ENCODE measurements at regions not wholly inside any gene's neighbourhood (a gene's known extent, or its start where the extent isn't known, plus 50 kb on each side); places are given as distances from the start of the nearest gene placed in this dataset.
"Not testable (repeated sequence)": the region's sequence is repeated elsewhere in the genome, so short reads cannot be mapped to it uniquely, and the experiment has no call there.

DNA sequence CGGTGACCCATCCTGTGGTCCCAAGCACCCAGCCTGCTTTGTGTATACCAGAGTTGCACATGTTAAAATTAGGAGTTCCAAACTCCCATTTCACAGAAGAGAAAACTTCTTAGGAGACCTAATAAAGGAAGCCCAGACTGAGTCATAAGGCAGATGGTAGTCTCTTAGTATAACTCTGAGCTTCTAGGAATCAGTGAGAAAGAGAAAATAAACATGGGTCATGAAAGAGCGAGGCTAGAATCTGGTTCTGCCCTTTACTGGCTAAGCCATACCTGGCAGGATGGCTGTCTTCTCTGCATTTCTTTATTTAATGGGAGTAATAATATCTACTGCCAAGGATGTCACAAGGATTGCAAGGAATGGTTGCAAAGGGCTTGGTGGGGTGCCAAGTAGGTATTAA, 101.2 kb upstream of the TRIB2 start:
- no peak for DNase-seq (ENCODE audit: low read depth, low spot score)
- no peak overlapping the region for H3K4me3 ChIP-seq (ENCODE audit: low read length)

DNA sequence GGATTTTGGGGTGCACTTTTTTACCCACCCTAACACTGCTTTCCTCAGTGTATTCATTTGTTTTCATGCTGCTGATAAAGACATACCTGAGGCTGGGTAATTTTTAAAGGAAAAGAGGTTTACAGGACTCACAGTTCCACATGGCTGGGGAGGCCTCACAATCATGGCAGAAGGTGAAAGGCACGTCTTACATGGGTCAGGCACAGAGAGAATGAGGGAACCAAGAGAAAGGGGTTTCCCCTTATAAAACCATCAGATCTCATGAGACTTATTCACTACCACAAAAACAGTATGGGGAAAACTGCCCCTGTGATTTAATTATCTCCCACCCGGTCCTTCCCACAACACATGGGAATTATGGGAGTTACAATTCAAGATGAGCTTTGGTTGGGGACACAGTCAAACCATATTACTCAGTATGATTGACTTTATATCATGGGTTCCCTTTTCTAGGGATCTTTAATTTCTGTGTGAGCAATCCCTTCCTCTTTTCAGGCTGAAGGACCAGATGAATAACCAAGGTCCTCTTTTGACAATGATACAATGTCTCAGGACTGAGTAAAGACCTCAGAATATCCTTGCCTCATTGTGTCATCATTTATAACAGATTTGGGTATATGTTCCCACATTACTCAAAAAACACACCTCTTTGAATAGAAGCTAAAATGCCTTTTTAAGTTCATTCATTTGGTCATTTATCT, 100.1 kb upstream of the TRIB2 start:
- DNase-seq (ENCODE audit: low read depth, low spot score), result no peak
- no peak overlapping the region for H3K4me3 ChIP-seq (ENCODE audit: low read length)

- no peak overlapping the region for H3K4me3 ChIP-seq (ENCODE audit: low read length)
- no peak for DNase-seq (ENCODE audit: low read depth, low spot score)
Observed at GRCh38 chr2:12617366-12617765, 99.4 kb upstream of the TRIB2 start.

DNA sequence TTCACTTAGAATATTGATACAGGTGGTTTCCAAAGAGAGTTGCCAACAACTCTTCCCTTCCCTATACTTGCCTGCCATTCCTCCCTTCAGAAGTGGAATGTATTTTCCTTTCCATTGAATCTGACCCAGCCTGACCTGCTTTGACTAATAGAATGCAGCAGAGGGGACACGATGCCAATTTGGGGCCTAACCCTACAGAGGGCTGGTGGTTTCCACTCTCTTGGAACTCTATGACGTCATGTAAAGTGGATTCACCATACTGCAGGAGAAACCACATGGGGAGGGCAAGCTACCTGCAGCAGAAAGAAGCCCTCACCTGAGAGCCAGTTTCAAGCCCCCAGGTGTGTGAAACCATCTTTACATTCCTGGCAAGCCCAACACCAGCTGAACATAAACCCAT, 98.9 kb upstream of the TRIB2 start:
- DNase-seq (ENCODE audit: low read depth, low spot score), result no peak

DNA sequence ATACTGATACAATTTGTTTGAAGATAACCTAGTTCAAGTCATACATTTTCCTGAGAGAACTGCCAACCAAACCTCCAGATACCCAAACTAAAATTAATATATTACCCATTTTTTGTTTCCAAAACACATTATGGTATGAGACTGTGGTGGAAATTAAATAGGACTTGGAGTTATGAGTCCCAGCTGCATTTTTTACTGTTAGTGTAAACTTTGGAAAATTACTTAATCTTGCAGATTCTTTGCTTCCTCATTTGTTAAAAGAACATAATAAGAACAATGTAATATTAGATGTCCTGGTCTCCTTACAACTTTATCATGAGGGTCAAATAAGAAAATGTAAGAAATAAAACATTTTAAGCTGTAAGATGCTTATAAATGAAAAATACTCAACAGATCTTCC, 98.2 kb upstream of the TRIB2 start:
- no peak overlapping the region for H3K4me3 ChIP-seq (ENCODE audit: low read length)
- no peak for DNase-seq (ENCODE audit: low read depth, low spot score)

More for the DNA sequence above, 98.9 kb upstream of the TRIB2 start:
- no peak overlapping the region for H3K4me3 ChIP-seq (ENCODE audit: low read length)

DNA sequence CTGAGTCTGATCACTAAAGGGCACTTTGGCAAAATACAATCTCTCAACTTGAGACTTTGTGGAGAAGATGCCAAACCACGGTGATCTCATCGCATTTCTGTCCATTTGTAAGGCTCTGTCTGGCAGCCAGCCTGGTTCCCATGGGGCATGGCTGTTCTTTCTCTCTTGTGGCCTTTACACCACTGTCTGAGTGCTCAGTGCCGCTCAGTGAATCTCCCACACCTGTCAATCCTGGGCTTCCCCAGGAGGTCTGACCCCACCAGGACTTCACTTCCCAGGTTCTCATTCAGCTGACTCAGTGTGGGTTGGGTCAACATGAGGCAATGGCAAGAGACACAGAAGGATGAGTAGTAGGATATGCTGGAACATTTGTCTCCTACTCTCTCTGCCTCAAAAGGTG, 96.8 kb upstream of the TRIB2 start:
- H3K4me3 ChIP-seq (ENCODE audit: low read length), result no peak overlapping the region
- no peak for DNase-seq (ENCODE audit: low read depth, low spot score)

DNA sequence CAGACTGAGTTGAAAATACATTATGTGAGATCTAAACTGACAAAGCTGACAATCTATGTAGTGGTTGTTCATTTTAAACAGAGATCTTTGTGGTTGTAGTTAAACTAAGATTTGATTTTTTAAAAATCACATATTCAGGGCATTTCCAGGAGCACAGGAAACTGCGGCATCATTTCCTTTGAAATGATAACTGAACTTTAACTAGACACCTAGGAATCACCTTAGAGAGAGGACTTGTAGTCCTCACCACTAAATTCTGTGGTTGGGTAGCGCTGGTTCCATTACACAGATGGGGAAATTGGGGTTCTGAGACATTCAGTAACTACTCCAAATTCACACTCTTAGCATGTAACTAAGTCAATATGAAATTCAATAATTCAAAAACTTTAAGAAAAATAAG, 96.0 kb upstream of the TRIB2 start:
- no peak overlapping the region for H3K4me3 ChIP-seq (ENCODE audit: low read length)
- DNase-seq (ENCODE audit: low read depth, low spot score), result no peak

GRCh38 chr2:12623051-12623450, 93.7 kb upstream of the TRIB2 start:
- no peak overlapping the region for H3K4me3 ChIP-seq (ENCODE audit: low read length)
- no peak for DNase-seq (ENCODE audit: low read depth, low spot score)

- H3K4me3 ChIP-seq (ENCODE audit: low read length), result no peak overlapping the region
- no peak for DNase-seq (ENCODE audit: low read depth, low spot score)
Observed at GRCh38 chr2:12624384-12624783, 92.4 kb upstream of the TRIB2 start.

DNA sequence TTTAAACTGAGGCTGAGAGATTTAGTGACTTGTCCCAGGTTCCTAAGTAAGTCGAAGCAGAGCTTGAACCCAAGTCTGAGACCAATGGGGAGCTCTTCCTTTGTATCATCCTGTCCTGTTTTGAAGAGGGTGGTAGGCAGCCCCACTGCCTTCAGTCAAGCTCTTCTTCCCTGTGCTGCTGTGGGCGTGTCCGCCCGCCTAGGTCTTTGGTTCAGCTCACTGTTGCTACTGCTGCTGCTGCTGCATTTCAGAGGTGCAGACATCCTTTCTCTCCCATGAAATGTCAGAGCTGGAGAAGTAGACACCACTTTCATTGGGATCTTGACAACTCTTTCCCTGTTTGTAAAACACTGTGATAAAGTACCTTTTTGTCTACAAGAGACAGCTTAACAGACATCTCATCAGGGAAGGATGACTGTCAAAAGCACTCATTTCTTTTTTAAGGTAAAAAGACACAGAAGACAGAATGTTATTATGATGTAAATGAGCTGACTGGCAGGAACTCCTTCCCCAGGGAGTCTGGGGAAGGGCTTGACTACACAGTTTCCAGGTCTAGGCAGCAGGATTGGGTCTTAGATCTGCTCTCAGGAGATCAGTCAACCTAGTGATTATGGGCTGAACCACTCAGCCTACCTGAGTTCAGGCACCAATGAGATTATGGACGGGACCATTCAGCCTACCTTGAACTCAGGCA, 91.7 kb upstream of the TRIB2 start:
- H3K4me3 ChIP-seq (ENCODE audit: low read length), result no peak overlapping the region
- DNase-seq (ENCODE audit: low read depth, low spot score), result no peak

DNA sequence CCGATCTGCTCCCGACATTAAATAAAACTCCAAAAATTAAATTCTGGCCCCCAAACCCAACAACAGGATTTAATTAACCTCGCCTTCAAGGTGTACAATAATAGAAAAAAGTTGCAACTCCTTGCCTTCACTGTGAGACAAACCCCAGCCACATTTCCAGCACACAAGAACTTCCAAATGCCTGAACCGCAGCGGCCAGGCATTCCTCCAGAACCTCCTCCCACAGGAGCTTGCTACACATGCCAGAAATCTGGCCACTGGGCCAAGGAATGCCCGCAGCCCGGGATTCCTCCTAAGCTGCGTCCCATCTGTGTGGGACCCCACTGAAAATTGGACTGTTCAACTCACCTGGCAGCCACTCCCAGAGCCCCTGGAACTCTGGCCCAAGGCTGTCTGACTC, 88.2 kb upstream of the TRIB2 start:
- DNase-seq (ENCODE audit: low read depth, low spot score); H3K4me3 ChIP-seq (ENCODE audit: low read length): not testable (repeated sequence)

DNA sequence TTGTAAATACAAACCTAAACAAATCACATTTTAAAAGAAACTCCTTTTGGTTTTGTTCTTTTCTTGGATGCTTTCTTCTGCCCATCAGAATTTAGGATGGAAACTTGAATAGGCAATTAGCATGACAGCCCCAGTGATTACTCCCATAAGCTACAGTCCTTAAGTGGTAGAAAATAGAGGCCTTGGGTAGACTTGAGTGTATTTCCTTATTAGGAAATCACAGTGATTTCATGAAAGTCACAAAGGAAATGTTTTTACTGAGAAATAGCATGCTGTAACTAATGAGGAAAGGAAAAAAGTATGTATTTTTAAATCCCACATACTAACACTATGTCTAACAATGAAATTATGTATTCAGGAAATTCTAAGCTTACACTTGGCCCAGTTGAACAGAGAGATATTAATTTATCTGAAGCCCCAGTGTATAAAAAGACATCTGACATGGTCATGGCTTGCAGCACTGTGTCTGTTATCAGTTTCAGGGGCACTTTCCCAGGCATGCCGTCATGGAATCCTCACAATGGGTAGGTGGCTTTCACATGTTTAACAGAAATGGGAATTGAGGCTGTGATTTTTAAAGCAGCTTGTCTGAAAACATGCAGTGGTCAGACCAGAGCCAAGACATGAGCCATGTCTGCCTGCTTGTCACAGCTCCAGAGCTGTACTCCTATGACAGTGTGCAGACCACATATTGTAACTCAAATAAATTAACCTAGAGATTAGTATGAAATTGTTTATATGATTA, 79.7 kb upstream of the TRIB2 start:
- no peak overlapping the region for H3K4me3 ChIP-seq (ENCODE audit: low read length)
- DNase-seq (ENCODE audit: low read depth, low spot score), result no peak

DNA sequence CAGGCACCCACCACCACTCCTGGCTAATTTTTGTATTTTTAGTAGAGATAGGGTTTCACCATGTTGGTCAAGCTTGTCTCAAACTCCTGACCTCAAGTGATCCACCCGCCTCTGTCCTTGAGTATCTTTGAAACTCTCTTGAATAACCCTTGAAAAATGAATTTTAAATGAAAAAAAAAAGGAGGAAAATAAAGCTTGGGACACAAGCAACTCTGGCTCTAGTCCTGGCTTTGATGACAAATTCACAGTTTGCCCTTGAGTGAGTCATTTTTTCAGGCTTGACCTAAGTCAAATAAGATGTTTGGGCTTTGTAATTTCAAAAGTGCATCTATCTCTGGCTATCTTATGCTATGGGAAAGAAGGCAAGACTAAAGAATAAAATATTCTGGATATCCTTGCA, 79.0 kb upstream of the TRIB2 start:
- no peak for DNase-seq (ENCODE audit: low read depth, low spot score)
- no peak overlapping the region for H3K4me3 ChIP-seq (ENCODE audit: low read length)

DNA sequence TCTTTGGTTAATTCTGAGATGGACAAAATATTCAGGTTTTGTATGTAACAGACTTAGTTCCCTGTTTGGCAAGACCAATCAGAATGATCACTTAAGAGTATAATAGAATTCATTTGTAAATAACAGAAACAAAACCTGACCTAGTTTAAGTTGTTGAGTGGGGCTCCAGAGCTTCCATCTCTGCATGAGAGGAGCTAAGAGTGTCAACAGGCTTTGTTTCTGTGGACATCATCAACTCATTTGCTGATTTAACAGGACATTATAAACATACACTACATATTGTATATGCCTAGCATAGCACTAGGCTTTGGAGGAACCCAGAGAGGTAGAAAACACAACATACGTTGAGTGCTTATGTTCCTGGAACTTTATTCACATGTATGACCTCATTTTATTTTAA, 75.3 kb upstream of the TRIB2 start:
- H3K4me3 ChIP-seq (ENCODE audit: low read length), result no peak overlapping the region
- DNase-seq (ENCODE audit: low read depth, low spot score), result no peak

DNA sequence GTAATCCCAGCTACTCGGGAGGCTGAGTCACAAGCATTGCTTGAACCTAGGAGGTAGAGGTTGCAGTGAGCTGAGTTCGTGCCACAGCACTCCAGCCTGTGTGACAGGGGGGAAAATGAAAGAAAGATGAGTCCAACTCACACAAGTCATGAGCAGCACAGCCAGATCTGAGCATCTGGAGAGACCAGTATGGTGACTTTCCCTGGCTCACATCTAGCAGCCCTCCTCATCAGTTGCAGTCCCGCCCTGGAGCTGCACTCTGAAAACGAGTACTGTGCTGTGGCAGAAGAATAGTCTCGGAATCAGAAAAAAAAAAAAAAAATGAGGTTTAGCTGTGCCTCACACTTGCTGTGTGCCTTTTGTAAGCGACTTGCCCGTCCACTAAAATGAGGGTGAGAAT, 74.4 kb upstream of the TRIB2 start:
- H3K4me3 ChIP-seq (ENCODE audit: low read length), result no peak overlapping the region
- no peak for DNase-seq (ENCODE audit: low read depth, low spot score)

DNA sequence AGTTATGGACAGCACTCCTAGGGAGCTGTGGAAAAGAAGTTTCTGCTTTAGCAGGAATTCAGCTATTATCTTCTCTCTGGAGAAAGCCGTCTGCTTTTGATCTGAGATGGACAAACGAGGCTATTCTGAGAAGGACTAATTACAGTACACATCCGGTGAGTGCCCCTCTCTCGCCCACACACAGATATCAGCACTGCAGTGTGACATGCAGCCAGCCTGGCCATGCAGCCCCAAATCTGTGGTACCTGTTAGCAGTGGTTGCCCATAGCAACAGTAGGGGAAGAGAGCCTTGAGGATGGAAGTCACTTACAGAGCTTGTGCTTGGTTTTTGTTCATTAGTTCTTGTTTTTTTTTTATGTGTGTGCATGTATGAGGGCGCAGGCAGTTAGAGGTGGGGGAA, 73.9 kb upstream of the TRIB2 start:
- H3K4me3 ChIP-seq (ENCODE audit: low read length), result no peak overlapping the region
- DNase-seq (ENCODE audit: low read depth, low spot score), result no peak

DNA sequence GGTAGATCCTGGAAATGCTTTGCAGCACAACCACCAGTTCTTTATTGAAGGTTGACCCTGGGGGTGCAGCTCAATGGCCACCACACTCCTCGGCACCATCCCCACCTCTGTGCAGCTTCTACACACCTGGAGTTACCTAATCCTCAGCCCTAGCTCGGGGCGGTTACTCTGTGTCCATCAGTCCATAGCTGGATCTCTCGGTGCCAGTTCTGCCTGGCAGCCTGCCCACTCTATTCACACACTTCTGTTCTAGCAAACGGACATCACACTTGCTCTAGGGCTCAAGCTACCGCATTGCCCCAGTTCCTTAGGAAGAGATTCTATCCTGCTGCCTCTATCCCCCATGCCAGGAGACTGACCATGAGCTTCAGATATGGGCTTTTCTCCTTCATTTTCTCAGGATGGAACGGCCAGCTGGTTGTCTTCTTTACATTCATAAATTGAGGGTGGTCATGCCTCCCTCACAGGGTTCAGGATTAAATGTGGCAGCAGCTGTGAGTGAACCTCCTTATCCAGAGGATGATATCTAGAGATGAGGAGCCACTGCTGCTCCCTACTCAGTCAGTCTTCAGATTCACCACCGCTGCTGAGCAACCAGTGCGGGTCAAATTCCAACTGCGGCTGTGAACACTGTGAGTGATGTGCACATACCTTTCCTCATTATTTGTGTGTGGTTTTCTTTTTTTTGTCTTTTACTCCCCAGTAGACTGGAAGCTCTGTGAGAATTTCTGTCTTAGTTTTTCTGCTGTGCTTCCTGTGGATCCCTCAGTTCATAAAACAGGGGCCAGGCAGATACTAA, 66.9 kb upstream of the TRIB2 start:
- no peak overlapping the region for H3K4me3 ChIP-seq (ENCODE audit: low read length)
- DNase-seq (ENCODE audit: low read depth, low spot score), result no peak

DNA sequence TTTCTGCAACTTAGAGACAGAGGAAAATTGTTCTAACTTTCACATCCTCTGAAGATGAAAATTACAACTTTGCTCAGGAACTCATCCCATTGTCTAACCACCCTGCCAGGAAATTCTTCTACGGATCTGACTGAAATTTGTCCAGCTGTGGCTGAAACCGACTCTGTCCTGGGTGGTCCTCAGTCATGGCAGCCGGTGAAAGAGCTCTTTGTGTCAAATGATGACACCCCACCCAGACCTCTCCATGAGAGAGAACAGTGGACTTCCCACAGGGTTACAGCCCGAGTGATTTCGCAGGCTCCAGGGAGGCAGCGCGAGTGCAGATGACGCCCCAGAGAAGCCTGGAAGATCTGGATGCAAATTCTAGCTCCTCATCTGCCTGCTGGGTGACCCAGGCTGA, 65.1 kb upstream of the TRIB2 start:
- no peak for DNase-seq (ENCODE audit: low read depth, low spot score)
- no peak overlapping the region for H3K4me3 ChIP-seq (ENCODE audit: low read length)

DNA sequence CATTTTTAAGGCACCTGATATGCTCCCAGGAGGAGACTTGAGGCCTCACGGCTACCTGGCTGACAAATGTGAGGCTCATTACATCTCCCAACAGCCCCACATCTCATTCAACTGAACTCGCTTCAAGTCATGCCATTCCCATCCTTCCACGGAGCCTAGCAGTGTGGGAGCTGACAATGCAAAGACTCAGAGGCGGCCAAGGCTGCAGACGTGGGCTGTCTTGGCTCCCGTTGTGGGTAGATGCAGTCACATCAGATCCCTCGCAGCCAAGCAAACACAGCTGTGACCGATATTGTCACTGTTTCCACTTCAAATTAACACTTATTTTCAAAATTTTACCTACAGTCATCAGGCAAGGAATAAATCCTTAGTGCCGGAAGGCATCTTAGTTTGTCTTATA, 64.0 kb upstream of the TRIB2 start:
- H3K4me3 ChIP-seq (ENCODE audit: low read length), result no peak overlapping the region
- no peak for DNase-seq (ENCODE audit: low read depth, low spot score)

- no peak for DNase-seq (ENCODE audit: low read depth, low spot score)
- no peak overlapping the region for H3K4me3 ChIP-seq (ENCODE audit: low read length)
Observed at GRCh38 chr2:12657560-12657959, 59.2 kb upstream of the TRIB2 start.
